ENCODE measurements at regions not wholly inside any gene's neighbourhood (a gene's known extent, or its start where the extent isn't known, plus 50 kb on each side); places are given as distances from the start of the nearest gene placed in this dataset.

- FAIRE-seq: peak; percentile 50
- no peak for DNase-seq (ENCODE audit: low spot score)
These were observed 2021.6 kb downstream of the TP53TG3F start for GRCh38 chr16:35480988-35481387.

DNA sequence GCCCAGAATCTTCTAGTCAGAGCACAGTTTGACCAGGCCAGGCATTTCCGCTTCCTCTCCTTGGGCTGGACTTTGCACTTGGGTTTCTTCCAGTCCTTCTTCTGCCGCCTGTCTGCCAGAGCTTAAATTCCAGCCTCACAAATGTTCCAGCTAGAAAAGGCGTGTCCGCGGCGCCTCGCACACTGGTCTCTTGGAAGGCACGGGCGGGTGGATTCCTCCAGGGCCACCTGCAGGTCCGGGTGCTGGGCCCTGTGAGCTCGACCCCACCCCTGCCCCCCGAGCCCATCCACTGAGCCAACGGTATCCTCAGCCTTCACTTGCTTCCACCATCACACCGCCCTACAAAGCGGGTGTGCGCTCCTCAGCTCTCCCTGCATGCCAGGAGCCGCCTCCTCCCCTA lies 2026.5 kb downstream of the TP53TG3F start:
- no peak for FAIRE-seq
- DNase-seq (ENCODE audit: low spot score): no peak

GRCh38 chr16:35492225-35492624 lies 2032.8 kb downstream of the TP53TG3F start:
- no peak for DNase-seq (ENCODE audit: low spot score)
- no peak for FAIRE-seq

DNA sequence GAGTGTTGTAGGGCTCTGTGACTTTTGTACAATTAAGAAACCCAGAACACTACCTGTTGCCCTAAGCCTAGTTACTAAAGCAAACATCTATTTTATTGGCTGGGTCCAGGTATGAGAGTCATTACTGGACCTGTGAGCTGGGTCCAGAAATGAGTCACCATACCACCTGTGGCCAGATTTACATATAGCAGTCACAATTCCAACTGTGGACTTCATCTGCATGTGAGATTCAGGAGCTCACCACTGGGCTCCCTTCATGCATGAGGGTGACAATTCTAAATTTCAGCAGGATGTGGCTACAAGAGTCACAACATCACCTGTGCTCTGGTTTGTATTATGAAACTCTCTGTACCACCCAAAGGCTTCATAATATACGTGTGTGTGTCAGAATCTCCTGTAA lies 2038.0 kb downstream of the TP53TG3F start:
- no peak for FAIRE-seq
- DNase-seq (ENCODE audit: low spot score): no peak

- DNase-seq (ENCODE audit: low spot score) (no peak), FAIRE-seq (no peak)
These were observed 2046.8 kb downstream of the TP53TG3F start for GRCh38 chr16:35506018-35506897.

GRCh38 chr16:35506898-35507194 lies 2047.4 kb downstream of the TP53TG3F start:
- no peak for FAIRE-seq

DNA sequence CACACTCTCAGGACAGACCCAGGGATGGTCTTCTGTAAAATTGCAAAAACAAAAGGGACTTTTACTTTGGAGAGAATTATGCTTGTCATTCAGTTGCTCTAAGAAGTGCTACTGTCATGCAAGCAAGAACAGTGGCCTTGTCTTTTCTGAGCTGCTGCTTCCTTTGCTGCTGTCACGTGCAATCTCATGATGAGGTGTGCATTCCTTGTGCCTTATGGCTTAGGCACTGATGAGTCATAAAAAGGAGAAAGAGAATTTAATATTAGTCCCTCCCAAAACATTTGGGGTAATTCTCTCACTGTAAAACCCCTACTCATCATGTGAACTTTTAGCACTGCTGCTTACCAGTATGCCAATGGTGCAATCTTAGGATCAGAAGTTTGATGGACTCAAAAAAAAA lies 2051.3 kb downstream of the TP53TG3F start:
- FAIRE-seq (no peak), DNase-seq (ENCODE audit: low spot score) (no peak)

More at GRCh38 chr16:35506898-35507194, 2047.4 kb downstream of the TP53TG3F start:
- no peak for DNase-seq (ENCODE audit: low spot score)

DNA sequence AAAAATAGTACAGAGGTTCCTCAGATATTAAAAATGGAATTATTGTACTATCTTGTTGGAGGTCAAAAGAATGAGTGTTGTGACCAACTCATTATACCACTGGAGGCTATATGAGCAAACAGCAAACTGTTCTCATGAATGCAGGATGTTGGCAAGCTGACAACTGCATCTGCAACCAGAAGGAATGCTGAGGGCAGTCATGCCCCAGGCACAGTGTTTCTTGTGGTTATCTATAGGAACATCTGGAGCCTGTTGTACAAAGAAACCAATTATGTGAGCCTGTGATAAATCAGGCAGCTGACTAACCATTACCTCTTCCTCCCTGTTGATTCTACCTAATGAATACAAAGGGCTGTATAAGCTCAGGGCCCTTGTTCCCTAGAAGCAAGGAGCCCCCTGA lies 2057.1 kb downstream of the TP53TG3F start:
- FAIRE-seq: no peak
- DNase-seq (ENCODE audit: low spot score): peak; percentile 30

- DNase-seq (ENCODE audit: low spot score): no peak
- FAIRE-seq: no peak
These were observed 2057.6 kb downstream of the TP53TG3F start for GRCh38 chr16:35516971-35517370.

- no peak for DNase-seq (ENCODE audit: low spot score)
- FAIRE-seq: no peak
These were observed 2064.6 kb downstream of the TP53TG3F start for GRCh38 chr16:35523991-35524390.

- FAIRE-seq: no peak
- no peak for DNase-seq (ENCODE audit: low spot score)
These were observed 2066.7 kb downstream of the TP53TG3F start for GRCh38 chr16:35525979-35526590.

DNA sequence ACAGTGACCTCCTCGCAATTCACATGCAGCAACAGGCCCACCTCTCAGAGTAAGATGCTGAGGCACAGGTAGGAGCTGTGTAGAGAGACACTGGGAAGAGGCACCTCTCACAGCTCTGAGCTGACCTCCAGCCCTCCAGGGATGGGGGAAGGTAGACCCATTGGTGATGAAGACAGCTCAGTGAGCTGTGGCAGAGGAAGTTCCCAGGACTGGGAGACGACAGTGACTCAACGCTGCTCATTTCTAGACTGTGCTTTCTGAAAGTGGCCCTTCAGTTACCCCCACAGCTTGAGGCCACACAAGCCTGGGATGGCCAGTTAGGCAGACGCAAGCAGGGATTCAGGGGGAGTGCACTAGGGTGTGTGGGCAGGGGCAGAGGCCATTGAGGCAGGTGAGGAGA lies 2073.2 kb downstream of the TP53TG3F start:
- FAIRE-seq: peak; percentile 77
- DNase-seq (ENCODE audit: low spot score): peak; percentile 63

DNA sequence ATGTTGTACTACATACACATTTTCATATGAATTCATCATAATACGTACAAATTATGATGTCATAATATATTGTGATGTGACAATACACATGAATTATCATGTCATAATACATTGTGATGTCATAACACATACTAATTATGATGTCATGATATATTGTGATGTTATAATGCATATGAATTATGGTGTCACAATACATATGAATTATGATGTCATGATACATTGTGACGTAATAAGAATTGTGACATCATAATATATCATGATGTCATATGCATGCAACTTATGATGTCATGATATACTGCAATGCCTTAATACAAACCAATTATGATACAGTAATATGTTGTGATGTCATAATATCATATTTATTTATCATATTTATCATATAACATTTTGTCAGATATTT lies 2074.3 kb downstream of the TP53TG3F start:
- DNase-seq (ENCODE audit: low spot score): no peak
- FAIRE-seq: peak; percentile 27

- DNase-seq (ENCODE audit: low spot score) (no peak), FAIRE-seq (no peak)
These were observed 2084.1 kb downstream of the TP53TG3F start for GRCh38 chr16:35543486-35543885.

GRCh38 chr16:35552763-35553162 lies 2093.4 kb downstream of the TP53TG3F start:
- no peak for DNase-seq (ENCODE audit: low spot score)
- no peak for FAIRE-seq

- no peak for FAIRE-seq
- no peak for DNase-seq (ENCODE audit: low spot score)
These were observed 2098.3 kb downstream of the TP53TG3F start for GRCh38 chr16:35557731-35558130.

DNA sequence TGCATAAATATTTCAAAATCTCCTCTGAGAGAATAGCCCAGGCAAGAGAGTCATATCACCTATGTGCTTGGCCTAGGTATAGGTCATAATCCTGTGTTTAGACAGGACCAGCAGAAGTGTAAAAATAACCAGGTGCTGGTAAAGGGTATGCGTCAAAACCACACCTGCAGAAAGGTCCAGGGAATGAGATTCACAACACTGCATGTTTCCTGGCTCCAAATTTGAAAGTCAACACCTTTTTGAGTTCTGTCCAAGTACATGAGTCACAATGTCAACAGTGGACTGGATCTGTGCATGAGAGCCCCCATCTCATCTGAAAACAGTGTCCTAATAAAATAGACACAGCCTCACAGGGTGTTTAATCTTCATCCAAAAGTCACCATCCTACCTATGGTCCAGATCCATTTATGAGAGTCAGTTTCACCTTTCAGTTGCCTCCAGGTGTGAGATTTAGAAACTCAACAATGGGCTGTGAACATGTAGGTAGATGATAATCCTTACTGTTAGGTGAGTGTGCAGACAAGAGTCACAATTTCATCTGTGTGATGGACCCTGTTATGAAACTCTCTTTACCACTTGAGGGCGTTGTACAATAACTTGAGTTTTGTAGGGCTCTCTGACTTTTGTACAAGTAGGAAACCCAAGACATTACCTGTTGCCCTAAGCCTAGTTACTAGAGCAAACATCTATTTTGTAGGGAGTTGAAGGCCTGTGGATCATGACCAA lies 2100.7 kb downstream of the TP53TG3F start:
- DNase-seq (ENCODE audit: low spot score): no peak

DNA sequence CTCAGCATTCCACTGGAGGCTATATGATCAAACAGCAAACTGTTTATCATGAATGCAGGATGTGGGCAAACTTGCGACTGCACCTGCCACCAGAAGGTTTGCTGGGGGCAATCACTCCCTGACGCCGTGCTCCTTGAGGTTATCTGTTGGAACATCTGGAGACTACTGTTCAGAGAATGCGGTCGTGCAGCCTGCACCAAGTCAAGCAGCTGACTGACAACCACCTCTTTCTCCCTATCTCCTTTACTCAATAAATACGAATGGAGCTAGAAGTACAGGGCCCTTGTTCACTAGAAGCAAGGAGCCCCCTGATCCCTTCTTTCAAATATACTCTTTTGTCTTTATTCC lies 2101.2 kb downstream of the TP53TG3F start:
- DNase-seq (ENCODE audit: low spot score) (no peak), FAIRE-seq (no peak)

More for the DNA sequence above, 2100.7 kb downstream of the TP53TG3F start:
- FAIRE-seq: no peak

DNA sequence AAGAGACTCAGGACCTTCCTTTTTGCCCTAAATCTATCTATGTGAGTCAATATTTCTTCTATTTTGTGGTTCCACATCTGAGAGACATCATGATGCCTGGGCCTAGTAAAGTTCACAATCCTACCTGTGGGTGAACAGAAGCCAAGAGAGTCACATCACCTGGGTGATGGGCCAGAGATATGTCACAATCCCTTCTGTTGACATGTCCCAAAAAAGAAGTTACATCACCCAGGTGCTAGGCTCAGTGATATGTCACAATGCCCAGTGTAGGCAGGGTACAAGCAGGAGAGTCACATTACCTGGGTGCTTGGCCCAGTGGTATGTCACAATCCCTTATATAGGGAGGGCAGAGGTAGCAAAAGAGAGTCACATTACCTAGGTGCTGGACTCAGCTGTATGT lies 2101.9 kb downstream of the TP53TG3F start:
- DNase-seq (ENCODE audit: low spot score): no peak
- no peak for FAIRE-seq

GRCh38 chr16:35562471-35562870 lies 2103.1 kb downstream of the TP53TG3F start:
- FAIRE-seq: no peak
- peak; percentile 23 for DNase-seq (ENCODE audit: low spot score)

DNA sequence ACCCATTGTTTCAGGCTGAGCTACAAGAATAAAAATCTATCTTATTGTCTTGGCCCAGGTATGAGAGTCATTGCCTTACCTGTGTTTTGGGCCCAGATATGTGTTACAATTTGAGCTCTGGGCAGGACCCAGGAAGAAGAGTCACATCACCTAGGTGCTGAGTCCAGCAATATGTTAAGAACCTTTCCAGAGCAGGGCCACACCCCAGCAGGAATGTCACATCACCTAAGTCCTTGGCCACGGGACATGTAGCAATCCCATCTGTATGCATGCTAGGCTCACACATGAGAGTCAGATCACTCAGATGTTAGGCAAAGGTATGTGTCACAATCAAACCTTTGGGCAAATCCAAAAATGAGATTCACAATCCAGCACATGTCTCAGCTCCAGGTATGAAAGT lies 2103.5 kb downstream of the TP53TG3F start:
- no peak for DNase-seq (ENCODE audit: low spot score)
- no peak for FAIRE-seq

DNA sequence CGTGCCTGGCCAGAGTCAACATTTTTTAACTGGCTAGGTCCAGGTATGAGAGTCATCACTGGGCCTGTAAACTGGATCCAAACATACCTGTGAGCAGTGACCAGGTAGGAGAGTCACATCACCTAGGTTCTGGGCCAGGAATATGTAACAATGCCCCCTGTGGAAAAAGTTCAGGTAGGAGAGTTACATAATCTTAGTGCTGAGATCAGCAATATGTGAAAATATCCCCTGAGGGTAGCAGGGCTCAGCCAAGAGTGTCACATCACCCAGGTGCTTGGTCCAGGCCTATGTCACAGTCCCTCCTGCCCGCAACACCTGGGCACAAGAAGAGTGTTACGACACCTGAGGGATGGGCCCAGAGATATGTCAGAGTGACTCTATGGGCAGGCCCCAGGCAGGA lies 2104.7 kb downstream of the TP53TG3F start:
- FAIRE-seq (no peak), DNase-seq (ENCODE audit: low spot score) (no peak)

All from RCC 7860 (cell line).